GM10266 (cell line): ENCODE measurements at regions not wholly inside any gene's neighbourhood (a gene's known extent, or its start where the extent isn't known, plus 50 kb on each side); places are given as distances from the start of the nearest gene placed in this dataset.

Experiments used
- DNase-seq: peaks from one replicate; pipeline ENCODE4 v3.0.0; 2012; ENCODE audit errors: extremely low spot score
- TF ChIP-seq, protein P1 (sequence below): IDR thresholded peaks from 2 replicates; pipeline ENCODE4 v1.5.1; 2012; ENCODE audit warnings: mild to moderate bottlenecking, low read depth; ENCODE audit not compliant: control insufficient read depth, insufficient read depth; ENCODE audit errors: missing control alignments

DNA sequence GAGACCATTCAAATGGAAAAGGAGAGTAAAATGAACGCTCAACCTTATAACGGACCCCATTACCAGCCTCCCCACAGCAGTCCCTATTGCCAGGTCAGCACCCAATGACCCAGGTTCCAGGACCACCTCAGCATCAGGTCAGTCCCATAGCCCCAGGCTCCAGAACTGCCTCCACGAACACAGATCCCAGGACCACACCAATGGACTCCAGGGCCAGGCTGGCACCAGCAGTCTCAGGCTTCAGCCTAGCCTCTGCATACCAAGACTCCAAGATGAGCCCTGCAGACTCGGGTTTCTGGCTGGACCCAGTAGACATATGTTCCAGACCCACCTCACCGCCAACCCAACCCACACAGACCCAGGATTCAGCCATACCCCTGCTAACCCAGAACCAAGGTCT, 625.0 kb upstream of the RGS18 start:
- no peak for DNase-seq
- TF ChIP-seq, protein P1, sequence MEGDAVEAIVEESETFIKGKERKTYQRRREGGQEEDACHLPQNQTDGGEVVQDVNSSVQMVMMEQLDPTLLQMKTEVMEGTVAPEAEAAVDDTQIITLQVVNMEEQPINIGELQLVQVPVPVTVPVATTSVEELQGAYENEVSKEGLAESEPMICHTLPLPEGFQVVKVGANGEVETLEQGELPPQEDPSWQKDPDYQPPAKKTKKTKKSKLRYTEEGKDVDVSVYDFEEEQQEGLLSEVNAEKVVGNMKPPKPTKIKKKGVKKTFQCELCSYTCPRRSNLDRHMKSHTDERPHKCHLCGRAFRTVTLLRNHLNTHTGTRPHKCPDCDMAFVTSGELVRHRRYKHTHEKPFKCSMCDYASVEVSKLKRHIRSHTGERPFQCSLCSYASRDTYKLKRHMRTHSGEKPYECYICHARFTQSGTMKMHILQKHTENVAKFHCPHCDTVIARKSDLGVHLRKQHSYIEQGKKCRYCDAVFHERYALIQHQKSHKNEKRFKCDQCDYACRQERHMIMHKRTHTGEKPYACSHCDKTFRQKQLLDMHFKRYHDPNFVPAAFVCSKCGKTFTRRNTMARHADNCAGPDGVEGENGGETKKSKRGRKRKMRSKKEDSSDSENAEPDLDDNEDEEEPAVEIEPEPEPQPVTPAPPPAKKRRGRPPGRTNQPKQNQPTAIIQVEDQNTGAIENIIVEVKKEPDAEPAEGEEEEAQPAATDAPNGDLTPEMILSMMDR, result no peak

DNA sequence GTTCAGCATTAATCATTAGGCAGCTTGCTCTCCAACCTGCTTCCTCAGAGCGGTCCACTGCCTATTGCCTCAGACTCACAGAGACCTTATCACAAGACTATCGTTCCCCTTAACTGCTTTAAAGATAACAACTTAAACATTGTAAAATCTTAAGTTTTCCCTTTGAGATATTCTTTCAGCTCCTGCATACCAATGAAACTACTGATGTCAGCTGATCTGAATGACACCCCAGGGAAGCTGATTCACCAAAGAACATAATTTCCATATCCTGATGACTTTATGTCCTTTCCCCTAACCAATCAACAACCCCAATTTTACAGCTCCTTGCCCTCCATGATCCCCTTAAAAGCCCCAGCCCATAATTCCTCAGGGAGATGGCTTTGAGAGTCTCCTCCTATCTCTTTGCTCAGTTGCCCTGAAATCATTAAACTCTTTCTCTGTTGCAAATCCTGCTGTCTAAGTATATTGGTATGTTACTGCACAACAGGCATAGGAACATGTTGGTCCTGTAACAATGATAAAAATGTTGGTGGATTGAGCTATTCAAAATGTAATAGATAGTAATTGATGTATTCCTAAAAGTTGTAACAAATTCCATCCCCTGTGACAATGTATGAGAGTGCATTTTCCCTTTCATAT, 621.4 kb upstream of the RGS18 start:
- TF ChIP-seq, protein P1, result no peak
- no peak for DNase-seq

DNA sequence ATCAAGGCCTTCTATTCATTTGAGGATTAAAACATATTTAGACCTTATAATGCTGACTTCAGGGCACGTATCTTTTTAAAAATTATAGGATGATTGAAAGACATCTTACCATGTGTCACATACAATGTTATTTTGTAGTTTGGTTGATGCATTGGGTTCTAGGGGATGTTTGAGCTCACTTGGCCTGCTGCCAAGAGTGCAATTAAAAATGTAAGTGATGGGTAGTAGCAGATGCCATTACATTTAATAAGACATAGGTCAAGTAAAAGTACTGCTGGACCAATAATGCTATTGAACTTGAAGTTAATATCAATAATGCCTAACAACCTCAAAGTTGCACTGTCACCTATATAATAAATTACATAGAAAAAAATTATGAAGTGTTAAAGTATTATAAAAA, 616.5 kb upstream of the RGS18 start:
- TF ChIP-seq, protein P1, result no peak
- DNase-seq, result no peak

DNA sequence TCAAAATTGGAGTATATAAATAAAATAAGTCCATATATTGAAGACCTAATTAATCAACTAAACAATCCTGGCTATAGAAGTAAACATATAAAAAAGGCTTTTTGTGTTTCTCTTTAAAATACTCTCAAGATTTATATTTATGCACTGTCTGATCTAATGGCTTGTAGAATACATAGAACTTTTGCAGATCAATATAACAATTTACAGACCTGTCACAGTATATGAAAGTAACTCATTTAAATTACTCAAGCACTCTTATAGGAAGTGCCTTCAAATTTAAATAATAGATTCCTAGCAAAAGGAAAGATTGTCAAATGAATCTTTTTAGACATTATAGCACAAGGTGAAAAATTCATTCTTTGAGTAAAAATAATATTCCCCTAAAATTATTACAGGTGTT, 615.8 kb upstream of the RGS18 start:
- no peak for DNase-seq
- TF ChIP-seq, protein P1, result no peak

DNA sequence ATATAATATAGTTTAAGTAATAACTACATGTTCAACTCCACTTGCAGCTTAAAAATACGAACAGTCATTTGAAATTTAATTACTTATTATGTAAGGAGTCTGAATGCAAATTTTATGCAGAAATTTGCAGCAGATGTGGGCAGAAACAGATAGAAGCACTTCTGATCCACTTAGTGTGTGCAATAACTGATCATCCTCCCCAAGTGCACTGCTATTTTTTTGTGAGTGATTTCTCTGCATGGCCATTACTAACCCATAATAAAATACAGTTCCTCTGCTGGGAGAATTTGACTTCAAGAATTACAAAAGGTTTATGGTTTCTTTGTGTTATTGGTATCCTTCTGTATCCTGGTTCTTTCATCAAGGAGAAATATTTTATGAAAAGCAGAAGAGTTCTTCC, 611.5 kb upstream of the RGS18 start:
- TF ChIP-seq, protein P1, result no peak
- DNase-seq, result no peak

DNA sequence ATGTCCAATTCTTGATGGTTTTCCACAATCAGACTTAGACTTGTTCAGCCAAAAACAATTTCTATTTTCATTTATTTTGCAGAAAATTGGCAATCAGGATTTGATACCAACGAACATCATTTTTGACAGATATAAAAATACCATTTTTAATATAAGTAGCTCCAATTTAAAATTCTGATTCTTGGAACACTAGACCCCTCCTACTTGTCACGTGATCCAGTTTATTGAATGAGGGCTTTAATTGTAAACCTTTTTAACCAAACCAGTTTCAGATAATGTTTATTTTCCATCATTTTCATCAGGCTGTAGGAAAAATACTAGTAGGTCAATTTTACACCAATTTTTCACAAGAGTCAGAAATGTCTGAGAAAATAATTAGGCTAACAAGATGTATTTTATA, 607.2 kb upstream of the RGS18 start:
- TF ChIP-seq, protein P1, result no peak
- DNase-seq, result no peak

DNA sequence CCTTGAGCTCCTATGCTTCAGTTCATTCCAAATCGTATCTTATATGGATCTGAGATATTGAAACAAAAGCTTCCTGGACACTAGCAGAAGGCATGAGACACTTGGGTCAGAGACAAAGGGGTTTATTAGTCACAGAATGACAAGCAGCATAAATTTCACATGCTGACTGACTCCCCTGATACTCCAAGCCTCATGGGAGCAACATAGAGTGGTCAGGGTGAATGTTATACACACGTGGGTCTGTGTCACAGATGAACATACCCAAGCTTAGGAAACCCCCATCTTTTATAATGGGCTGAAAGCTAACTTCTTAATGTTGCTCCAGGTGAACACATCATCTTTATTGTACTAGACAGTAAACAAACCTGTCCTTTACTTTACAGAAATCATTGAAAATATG, 599.9 kb upstream of the RGS18 start:
- no peak for DNase-seq
- TF ChIP-seq, protein P1, result no peak
